NT2/D1 (cell line): ENCODE measurements at regions not wholly inside any gene's neighbourhood (a gene's known extent, or its start where the extent isn't known, plus 50 kb on each side); places are given as distances from the start of the nearest gene placed in this dataset.
"Not testable (repeated sequence)": the region's sequence is repeated elsewhere in the genome, so short reads cannot be mapped to it uniquely, and the experiment has no call there.

ENCODE experiments used
- SUZ12 ChIP-seq: IDR thresholded peaks from 2 replicates; pipeline ENCODE4 v1.6.1; 2011; ENCODE audit not compliant: insufficient read length, insufficient read depth; ENCODE audit errors: extremely low read depth
- ZNF274 ChIP-seq: IDR thresholded peaks from 2 replicates; pipeline ENCODE4 v1.6.1; 2011; ENCODE audit warnings: mild to moderate bottlenecking, low read depth, low read length

- not testable (repeated sequence) for TF ChIP-seq ZNF274, SUZ12
Measured at GRCh38 chr2:145782607-145783006, 1262.7 kb upstream of the ZEB2 start.
